HG02588 (cell line): ENCODE measurements at regions not wholly inside any gene's neighbourhood (a gene's known extent, or its start where the extent isn't known, plus 50 kb on each side); places are given as distances from the start of the nearest gene placed in this dataset.

Source experiments
- ATAC-seq: cut with Tn5 transposase; IDR thresholded peaks from one replicate; pipeline ENCODE4 v1.9.1; 2021; ENCODE audit warnings: mild to moderate bottlenecking, moderate library complexity; ENCODE audit not compliant: unreplicated experiment

GRCh38 chr12:62128175-62128975, 131.8 kb upstream of the USP15 start:
- no peak for ATAC-seq

- ATAC-seq: no peak
Measured at GRCh38 chr12:62129291-62129690, 130.9 kb upstream of the USP15 start.

- ATAC-seq: no peak
Measured at GRCh38 chr12:62130402-62130801, 129.8 kb upstream of the USP15 start.

- ATAC-seq: no peak
Measured at GRCh38 chr12:62130834-62131552, 129.2 kb upstream of the USP15 start.

GRCh38 chr12:62133440-62133839, 126.8 kb upstream of the USP15 start:
- ATAC-seq: no peak

- ATAC-seq: no peak
Measured at GRCh38 chr12:62135553-62136200, 124.5 kb upstream of the USP15 start.

- ATAC-seq: no peak
Measured at GRCh38 chr12:62136496-62136895, 123.7 kb upstream of the USP15 start.

GRCh38 chr12:62138527-62138926, 121.7 kb upstream of the USP15 start:
- ATAC-seq: no peak

- ATAC-seq: no peak
Measured at GRCh38 chr12:62146318-62146717, 113.9 kb upstream of the USP15 start.

GRCh38 chr12:62158013-62158412, 102.2 kb upstream of the USP15 start:
- ATAC-seq: no peak

- no peak for ATAC-seq
Measured at GRCh38 chr12:62158461-62159360, 101.5 kb upstream of the USP15 start.

- no peak for ATAC-seq
Measured at GRCh38 chr12:62162214-62162613, 98.0 kb upstream of the USP15 start.

GRCh38 chr12:62163368-62163767, 96.8 kb upstream of the USP15 start:
- no peak for ATAC-seq

- no peak for ATAC-seq
Measured at GRCh38 chr12:62164036-62164435, 96.2 kb upstream of the USP15 start.

- ATAC-seq: no peak
Measured at GRCh38 chr12:62166525-62166924, 93.7 kb upstream of the USP15 start.

GRCh38 chr12:62168411-62168810, 91.8 kb upstream of the USP15 start:
- no peak for ATAC-seq

- ATAC-seq: no peak
Measured at GRCh38 chr12:62170241-62170640, 90.0 kb upstream of the USP15 start.

- no peak for ATAC-seq
Measured at GRCh38 chr12:62190689-62191490, 69.3 kb upstream of the USP15 start.

- ATAC-seq: no peak
Measured at GRCh38 chr12:62191491-62192179, 68.6 kb upstream of the USP15 start.
